Thyroid gland (tissue), 4 donors: ENCODE measurements at regions not wholly inside any gene's neighbourhood (a gene's known extent, or its start where the extent isn't known, plus 50 kb on each side); places are given as distances from the start of the nearest gene placed in this dataset.
"Not testable (repeated sequence)": the region's sequence is repeated elsewhere in the genome, so short reads cannot be mapped to it uniquely, and the experiment has no call there.

Experiments
- POLR2A ChIP-seq, 2 donors: fragments of 450-650 bp; IDR thresholded peaks; one replicate each; pipeline ENCODE4 v1.6.1; 2017; ENCODE audit warnings: antibody characterized with exemption in 2 of 2, mild to moderate bottlenecking in 2 of 2, moderate library complexity in 1 of 2
- TF ChIP-seq, protein P1 (sequence below), 6 experiments: fragments of 200-600 bp in 3 of 6; fragments of 450-650 bp in 3 of 6; sonication (generic) in 3 of 6; IDR thresholded peaks; one replicate each; pipeline ENCODE4 v1.5.1; 2016 to 2019; ENCODE audit warnings: antibody characterized with exemption in 6 of 6, mild to moderate bottlenecking in 2 of 6, inconsistent platforms in 1 of 6, moderate library complexity in 1 of 6

DNA sequence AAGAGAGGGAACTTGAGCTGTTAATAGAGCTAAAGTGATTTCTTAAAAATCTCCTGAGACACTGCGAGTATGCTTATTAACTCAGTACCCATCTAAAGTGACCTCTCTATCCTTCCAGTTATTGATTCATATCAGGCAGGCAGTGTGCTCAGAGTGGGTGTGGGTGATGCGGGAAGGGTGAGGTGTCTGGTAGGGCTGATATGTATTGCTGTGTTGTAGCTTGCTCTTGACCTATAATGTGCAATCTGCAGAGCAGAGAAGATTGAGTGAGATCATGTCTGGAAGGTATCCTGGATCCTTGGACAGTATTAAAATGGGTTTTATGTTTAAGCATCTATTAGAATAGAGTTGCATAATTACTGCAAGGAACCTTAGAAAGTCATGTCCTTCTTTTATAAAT, 71.9 kb upstream of the SEC22B start:
- TF ChIP-seq, protein P1, sequence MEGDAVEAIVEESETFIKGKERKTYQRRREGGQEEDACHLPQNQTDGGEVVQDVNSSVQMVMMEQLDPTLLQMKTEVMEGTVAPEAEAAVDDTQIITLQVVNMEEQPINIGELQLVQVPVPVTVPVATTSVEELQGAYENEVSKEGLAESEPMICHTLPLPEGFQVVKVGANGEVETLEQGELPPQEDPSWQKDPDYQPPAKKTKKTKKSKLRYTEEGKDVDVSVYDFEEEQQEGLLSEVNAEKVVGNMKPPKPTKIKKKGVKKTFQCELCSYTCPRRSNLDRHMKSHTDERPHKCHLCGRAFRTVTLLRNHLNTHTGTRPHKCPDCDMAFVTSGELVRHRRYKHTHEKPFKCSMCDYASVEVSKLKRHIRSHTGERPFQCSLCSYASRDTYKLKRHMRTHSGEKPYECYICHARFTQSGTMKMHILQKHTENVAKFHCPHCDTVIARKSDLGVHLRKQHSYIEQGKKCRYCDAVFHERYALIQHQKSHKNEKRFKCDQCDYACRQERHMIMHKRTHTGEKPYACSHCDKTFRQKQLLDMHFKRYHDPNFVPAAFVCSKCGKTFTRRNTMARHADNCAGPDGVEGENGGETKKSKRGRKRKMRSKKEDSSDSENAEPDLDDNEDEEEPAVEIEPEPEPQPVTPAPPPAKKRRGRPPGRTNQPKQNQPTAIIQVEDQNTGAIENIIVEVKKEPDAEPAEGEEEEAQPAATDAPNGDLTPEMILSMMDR (IDR thresholded peaks at IDR 0.05), result not testable (repeated sequence)
- TF ChIP-seq POLR2A (IDR thresholded peaks at IDR 0.05), result not testable (repeated sequence)
